A549 (cell line): ENCODE measurements at regions not wholly inside any gene's neighbourhood (a gene's known extent, or its start where the extent isn't known, plus 50 kb on each side); places are given as distances from the start of the nearest gene placed in this dataset.

Experiments used
- ATAC-seq, 2 experiments: fragments of 200-7000 bp in 1 of 2; fragments of >200 bp in 1 of 2; cut with Nextera tagmentation in 1 of 2; cut with Tn5 transposase in 1 of 2; 3 replicates each; pipeline versions ENCODE4 v1.8.0 to v1.9.1; 2018 to 2020; ENCODE audit warnings: mild to moderate bottlenecking in 1 of 2, moderate library complexity in 1 of 2
- CTCF ChIA-PET: fragments of 300-600 bp; sonication (Branson Sonifier 250); formaldehyde crosslinking; extraction: SDS; loops from one replicate; lab custom pipeline; 2021; ENCODE audit warnings: antibody characterized with exemption, inconsistent platforms; lab: Yijun Ruan, JAX
- POLR2A ChIA-PET: fragments of 350-600 bp; formaldehyde crosslinking; extraction: SDS; loops from one replicate; lab custom pipeline; 2021; ENCODE audit warnings: antibody characterized with exemption, inconsistent platforms; lab: Yijun Ruan, JAX
- DNase-seq, 2 experiments: peaks; one replicate each; pipeline versions ENCODE4 v3.0.0 to v3.0.0-alpha.2; 2011 to 2016; ENCODE audit warnings: low read depth in 1 of 2, low spot score in 1 of 2
- FAIRE-seq: peaks from 2 replicates; lab custom pipeline; 2011; peaks lifted over from hg19 to GRCh38; lab: Jason Lieb, UNC
- H3K27ac ChIP-seq, 2 experiments: fragments of >200 bp; sonication (Bioruptor Twin); formaldehyde crosslinking; 3 replicates each; pipeline ENCODE4 v1.5.1; 2016 to 2017
- H3K4me1 ChIP-seq: fragments of >200 bp; sonication (Bioruptor Twin); formaldehyde crosslinking; 3 replicates; pipeline ENCODE4 v1.6.1; 2016
- H3K4me2 ChIP-seq: fragments of >200 bp; sonication (Bioruptor Twin); formaldehyde crosslinking; 3 replicates; pipeline ENCODE4 v1.6.1; 2016
- H3K4me3 ChIP-seq: fragments of >200 bp; sonication (Bioruptor Twin); formaldehyde crosslinking; 3 replicates; pipeline ENCODE4 v1.5.1; 2016
- H3K9me3 ChIP-seq: fragments of >200 bp; sonication (Bioruptor Twin); formaldehyde crosslinking; 3 replicates; pipeline ENCODE4 v1.6.1; 2016
- BHLHE40 ChIP-seq: IDR thresholded peaks from 2 replicates; pipeline ENCODE4 v1.6.1; 2012; ENCODE audit warnings: low read depth, low read length, inconsistent platforms
- CBX2 ChIP-seq: fragments of 200-600 bp; sonication (generic); IDR thresholded peaks from 2 replicates; pipeline ENCODE4 v1.6.1; 2016; ENCODE audit warnings: low read depth, mild to moderate bottlenecking, borderline replicate concordance
- CEBPB ChIP-seq, 2 experiments: fragments of >200 bp in 1 of 2; sonication (Bioruptor Twin) in 1 of 2; formaldehyde crosslinking in 1 of 2; IDR thresholded peaks; 2 replicates each; pipeline ENCODE4 v1.6.1; 2012 to 2016
- EHF ChIP-seq: fragments of 250-450 bp; sonication (Bioruptor Pico); IDR thresholded peaks from 2 replicates; pipeline ENCODE4 v1.5.0; 2020; ENCODE audit warnings: mild to moderate bottlenecking
- FOSB ChIP-seq: fragments of 250-450 bp; sonication (Bioruptor Pico); IDR thresholded peaks from 2 replicates; pipeline ENCODE4 v1.5.0; 2020; ENCODE audit warnings: mild to moderate bottlenecking, moderate library complexity
- FOSL2 ChIP-seq, 2 experiments: fragments of 450-650 bp in 1 of 2; fragments of >200 bp in 1 of 2; sonication (Bioruptor Twin) in 1 of 2; formaldehyde crosslinking; IDR thresholded peaks; 2 replicates each; pipeline versions ENCODE4 v1.5.0 to v1.6.1; 2016 to 2020; ENCODE audit warnings: mild to moderate bottlenecking in 1 of 2, moderate library complexity in 1 of 2
- FOXS1 ChIP-seq: fragments of 250-450 bp; sonication (Bioruptor Pico); IDR thresholded peaks from 2 replicates; pipeline ENCODE4 v1.5.0; 2020; ENCODE audit warnings: mild to moderate bottlenecking, moderate library complexity
- HOXA7 ChIP-seq: fragments of 250-450 bp; sonication (Bioruptor Pico); IDR thresholded peaks from 2 replicates; pipeline ENCODE4 v1.5.0; 2020; ENCODE audit warnings: mild to moderate bottlenecking, moderate library complexity
- HOXB13 ChIP-seq: fragments of 250-450 bp; sonication (Bioruptor Pico); IDR thresholded peaks from 2 replicates; pipeline ENCODE4 v1.5.0; 2020; ENCODE audit warnings: low read depth, mild to moderate bottlenecking, moderate library complexity
- HOXB5 ChIP-seq: fragments of 250-450 bp; sonication (Bioruptor Pico); IDR thresholded peaks from 2 replicates; pipeline ENCODE4 v1.5.0; 2020; ENCODE audit warnings: mild to moderate bottlenecking, moderate library complexity
- JUNB ChIP-seq: fragments of >200 bp; sonication (Bioruptor Twin); formaldehyde crosslinking; IDR thresholded peaks from 2 replicates; pipeline ENCODE4 v1.6.1; 2016
- KDM1A ChIP-seq: fragments of 200-600 bp; sonication (generic); IDR thresholded peaks from 2 replicates; pipeline ENCODE4 v1.6.1; 2016; ENCODE audit warnings: low read depth, mild to moderate bottlenecking
- KDM5A ChIP-seq: fragments of 200-600 bp; sonication (generic); IDR thresholded peaks from 2 replicates; pipeline ENCODE4 v1.6.1; 2016; ENCODE audit warnings: antibody characterized with exemption, mild to moderate bottlenecking
- MAZ ChIP-seq: fragments of 150-350 bp; IDR thresholded peaks from 2 replicates; pipeline ENCODE4 v1.6.1; 2014; ENCODE audit warnings: antibody characterized with exemption, low read depth, low read length, borderline replicate concordance
- MYC ChIP-seq: IDR thresholded peaks from 2 replicates; pipeline ENCODE4 v1.6.1; 2012; ENCODE audit warnings: mild to moderate bottlenecking, inconsistent platforms, low read length, improper control_type of control experiment, borderline replicate concordance
- RAD21 ChIP-seq, 2 experiments: fragments of >200 bp in 1 of 2; sonication (Bioruptor Twin) in 1 of 2; formaldehyde crosslinking in 1 of 2; IDR thresholded peaks in 1 of 2; conservative IDR thresholded peaks in 1 of 2; 2 replicates in 1 of 2; 3 replicates in 1 of 2; pipeline ENCODE4 v1.6.1; 2012 to 2018; ENCODE audit warnings: inconsistent platforms in 1 of 2
- RFX5 ChIP-seq: fragments of 450-650 bp; IDR thresholded peaks from 2 replicates; pipeline ENCODE4 v1.7.1; 2014; ENCODE audit warnings: antibody characterized with exemption, mild to moderate bottlenecking, moderate library complexity
- TFCP2L1 ChIP-seq: fragments of 250-450 bp; sonication (Bioruptor Pico); IDR thresholded peaks from 2 replicates; pipeline ENCODE4 v1.5.0; 2021; ENCODE audit warnings: mild to moderate bottlenecking
- TP53 ChIP-seq: fragments of 250-450 bp; sonication (Bioruptor Pico); IDR thresholded peaks from 2 replicates; pipeline ENCODE4 v1.5.0; 2021; ENCODE audit warnings: mild to moderate bottlenecking, moderate library complexity
- ZSCAN20 ChIP-seq: fragments of 250-450 bp; sonication (Bioruptor Pico); IDR thresholded peaks from 2 replicates; pipeline ENCODE4 v1.8.0; 2022; ENCODE audit warnings: mild to moderate bottlenecking, moderate library complexity
- WGBS: methylation state at CpG from one replicate; pipeline ENCODE4 v1.1.6; 2017; ENCODE audit errors: missing lambda C conversion rate; 5-methylcytosine and 5-hydroxymethylcytosine counted together
- TF ChIP-seq, protein P1 (sequence below): fragments of 250-450 bp; sonication (Bioruptor Pico); IDR thresholded peaks from 2 replicates; pipeline ENCODE4 v1.5.0; 2021; ENCODE audit warnings: mild to moderate bottlenecking, moderate library complexity, borderline replicate concordance
- TF ChIP-seq, protein P2 (sequence below): IDR thresholded peaks from 2 replicates; pipeline ENCODE4 v1.6.1; 2012; ENCODE audit warnings: low read depth, borderline replicate concordance
- TF ChIP-seq, protein P3 (sequence below): fragments of 200-600 bp; sonication (generic); IDR thresholded peaks from 2 replicates; pipeline ENCODE4 v1.6.1; 2016; ENCODE audit warnings: antibody characterized with exemption, mild to moderate bottlenecking, moderate library complexity

- WGBS: 37% methylated on average over 4 of the region's 4 CpGs
- DNase-seq (no peak), FAIRE-seq (no peak), ATAC-seq (no peak)
- Histone ChIP-seq H3K9me3 (no peaks in the 10 kb centered on the region), H3K4me1 (no peaks in the 10 kb centered on the region), H3K4me2 (no peak overlapping the region), H3K27ac (no peak overlapping the region), H3K4me3 (no peak overlapping the region)
- ChIA-PET CTCF (no interaction called here), POLR2A (no interaction called here)
- TF ChIP-seq RAD21 (conservative IDR thresholded peaks at IDR 0.05 in 1 of 2, IDR thresholded peaks at IDR 0.05 in 1 of 2) (no peak), FOSB (CRISPR knock-in tag) (no peak), TFCP2L1 (CRISPR knock-in tag) (no peak), MAZ (no peak)
- TF ChIP-seq, protein P1, sequence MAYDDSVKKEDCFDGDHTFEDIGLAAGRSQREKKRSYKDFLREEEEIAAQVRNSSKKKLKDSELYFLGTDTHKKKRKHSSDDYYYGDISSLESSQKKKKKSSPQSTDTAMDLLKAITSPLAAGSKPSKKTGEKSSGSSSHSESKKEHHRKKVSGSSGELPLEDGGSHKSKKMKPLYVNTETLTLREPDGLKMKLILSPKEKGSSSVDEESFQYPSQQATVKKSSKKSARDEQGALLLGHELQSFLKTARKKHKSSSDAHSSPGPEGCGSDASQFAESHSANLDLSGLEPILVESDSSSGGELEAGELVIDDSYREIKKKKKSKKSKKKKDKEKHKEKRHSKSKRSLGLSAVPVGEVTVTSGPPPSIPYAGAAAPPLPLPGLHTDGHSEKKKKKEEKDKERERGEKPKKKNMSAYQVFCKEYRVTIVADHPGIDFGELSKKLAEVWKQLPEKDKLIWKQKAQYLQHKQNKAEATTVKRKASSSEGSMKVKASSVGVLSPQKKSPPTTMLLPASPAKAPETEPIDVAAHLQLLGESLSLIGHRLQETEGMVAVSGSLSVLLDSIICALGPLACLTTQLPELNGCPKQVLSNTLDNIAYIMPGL (CRISPR knock-in tag): no peak
These were observed 1469.0 kb upstream of the ACO1 start for GRCh38 chr9:30915451-30915850.

GRCh38 chr9:30925126-30925525 is 1459.3 kb upstream of the ACO1 start:
- Histone ChIP-seq H3K4me2 (no peak overlapping the region), H3K4me3 (no peak overlapping the region), H3K4me1 (no peaks in the 10 kb centered on the region), H3K9me3 (no peaks in the 10 kb centered on the region), H3K27ac (no peak overlapping the region)
- WGBS: 18% methylated on average over 5 of the region's 5 CpGs
- DNase-seq (peak in 1 of 2 experiments; percentile 44), FAIRE-seq (no peak), ATAC-seq (peak in 1 of 2 experiments; percentile 82; a peak in 3 of 6 replicates)
- TF ChIP-seq, protein P1 (CRISPR knock-in tag): no peak
- ChIA-PET CTCF (no interaction called here), POLR2A (no interaction called here)

GRCh38 chr9:30925635-30926034 is 1458.8 kb upstream of the ACO1 start:
- WGBS: 40% methylated on average over 2 of the region's 2 CpGs
- ChIA-PET POLR2A (no interaction called here), CTCF (no interaction called here)
- ATAC-seq (peak in 1 of 2 experiments; percentile 20; a peak in 1 of 6 replicates), DNase-seq (peak in 1 of 2 experiments; percentile 18), FAIRE-seq (no peak)
- TF ChIP-seq MYC: no peak
- no peak for TF ChIP-seq JUNB
- TF ChIP-seq, protein P2, sequence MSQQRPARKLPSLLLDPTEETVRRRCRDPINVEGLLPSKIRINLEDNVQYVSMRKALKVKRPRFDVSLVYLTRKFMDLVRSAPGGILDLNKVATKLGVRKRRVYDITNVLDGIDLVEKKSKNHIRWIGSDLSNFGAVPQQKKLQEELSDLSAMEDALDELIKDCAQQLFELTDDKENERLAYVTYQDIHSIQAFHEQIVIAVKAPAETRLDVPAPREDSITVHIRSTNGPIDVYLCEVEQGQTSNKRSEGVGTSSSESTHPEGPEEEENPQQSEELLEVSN: no peak
- TF ChIP-seq CEBPB (IDR thresholded peaks at IDR 0.05): no peak
- TF ChIP-seq KDM1A: no peak
- TF ChIP-seq ZSCAN20: no peak
- H3K4me3 ChIP-seq: no peak overlapping the region
- no peaks in the 10 kb centered on the region for H3K4me1 ChIP-seq
- no peak overlapping the region for H3K27ac ChIP-seq
- no peaks in the 10 kb centered on the region for H3K9me3 ChIP-seq
- H3K4me2 ChIP-seq: no peak overlapping the region

- WGBS: 24% methylated on average over 4 of the region's 4 CpGs
- TF ChIP-seq FOSL2 (IDR thresholded peaks at IDR 0.05) (no peak), FOSL2 (CRISPR knock-in tag; IDR thresholded peaks at IDR 0.05) (no peak), RAD21 (conservative IDR thresholded peaks at IDR 0.05 in 1 of 2, IDR thresholded peaks at IDR 0.05 in 1 of 2) (no peak), BHLHE40 (no peak), FOXS1 (no peak), KDM5A (no peak), JUNB (no peak), HOXB5 (CRISPR knock-in tag) (no peak), RFX5 (no peak), EHF (CRISPR knock-in tag) (no peak), TP53 (CRISPR knock-in tag) (no peak), CBX2 (no peak), HOXA7 (CRISPR knock-in tag) (no peak), HOXB13 (CRISPR knock-in tag) (no peak)
- TF ChIP-seq, protein P3, sequence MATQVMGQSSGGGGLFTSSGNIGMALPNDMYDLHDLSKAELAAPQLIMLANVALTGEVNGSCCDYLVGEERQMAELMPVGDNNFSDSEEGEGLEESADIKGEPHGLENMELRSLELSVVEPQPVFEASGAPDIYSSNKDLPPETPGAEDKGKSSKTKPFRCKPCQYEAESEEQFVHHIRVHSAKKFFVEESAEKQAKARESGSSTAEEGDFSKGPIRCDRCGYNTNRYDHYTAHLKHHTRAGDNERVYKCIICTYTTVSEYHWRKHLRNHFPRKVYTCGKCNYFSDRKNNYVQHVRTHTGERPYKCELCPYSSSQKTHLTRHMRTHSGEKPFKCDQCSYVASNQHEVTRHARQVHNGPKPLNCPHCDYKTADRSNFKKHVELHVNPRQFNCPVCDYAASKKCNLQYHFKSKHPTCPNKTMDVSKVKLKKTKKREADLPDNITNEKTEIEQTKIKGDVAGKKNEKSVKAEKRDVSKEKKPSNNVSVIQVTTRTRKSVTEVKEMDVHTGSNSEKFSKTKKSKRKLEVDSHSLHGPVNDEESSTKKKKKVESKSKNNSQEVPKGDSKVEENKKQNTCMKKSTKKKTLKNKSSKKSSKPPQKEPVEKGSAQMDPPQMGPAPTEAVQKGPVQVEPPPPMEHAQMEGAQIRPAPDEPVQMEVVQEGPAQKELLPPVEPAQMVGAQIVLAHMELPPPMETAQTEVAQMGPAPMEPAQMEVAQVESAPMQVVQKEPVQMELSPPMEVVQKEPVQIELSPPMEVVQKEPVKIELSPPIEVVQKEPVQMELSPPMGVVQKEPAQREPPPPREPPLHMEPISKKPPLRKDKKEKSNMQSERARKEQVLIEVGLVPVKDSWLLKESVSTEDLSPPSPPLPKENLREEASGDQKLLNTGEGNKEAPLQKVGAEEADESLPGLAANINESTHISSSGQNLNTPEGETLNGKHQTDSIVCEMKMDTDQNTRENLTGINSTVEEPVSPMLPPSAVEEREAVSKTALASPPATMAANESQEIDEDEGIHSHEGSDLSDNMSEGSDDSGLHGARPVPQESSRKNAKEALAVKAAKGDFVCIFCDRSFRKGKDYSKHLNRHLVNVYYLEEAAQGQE: no peak
- H3K4me3 ChIP-seq: no peak overlapping the region
- no peak overlapping the region for H3K27ac ChIP-seq
- no peaks in the 10 kb centered on the region for H3K9me3 ChIP-seq
- ATAC-seq: no peak
- FAIRE-seq: no peak
- no peaks in the 10 kb centered on the region for H3K4me1 ChIP-seq
- CTCF ChIA-PET: no interaction called here
- DNase-seq: no peak
- H3K4me2 ChIP-seq: no peak overlapping the region
- POLR2A ChIA-PET: no interaction called here
These were observed 1456.4 kb upstream of the ACO1 start for GRCh38 chr9:30928045-30928444.
